Fibroblast of lung (primary cell): ENCODE measurements at regions not wholly inside any gene's neighbourhood (a gene's known extent, or its start where the extent isn't known, plus 50 kb on each side); places are given as distances from the start of the nearest gene placed in this dataset.
"Not testable (repeated sequence)": the region's sequence is repeated elsewhere in the genome, so short reads cannot be mapped to it uniquely, and the experiment has no call there.

Source experiments
- DNase-seq, 2 donors: peaks; one replicate each; pipeline versions ENCODE4 v3.0.0 to v3.0.0-alpha.2; 2010; ENCODE audit warnings: low read depth in 2 of 2
- H2AFZ ChIP-seq: 2 replicates; pipeline ENCODE4 v1.5.1; 2012; ENCODE audit warnings: low read length, control low read depth, inconsistent platforms
- H3K27ac ChIP-seq: 2 replicates; pipeline ENCODE4 v1.5.1; 2011; ENCODE audit warnings: low read length, control low read depth; ENCODE audit not compliant: insufficient read depth
- H3K27me3 ChIP-seq: 2 replicates; pipeline ENCODE4 v1.5.1; 2011; ENCODE audit warnings: mild to moderate bottlenecking, low read length; ENCODE audit not compliant: control insufficient read depth, insufficient read depth
- H3K36me3 ChIP-seq: 2 replicates; pipeline ENCODE4 v1.5.1; 2011; ENCODE audit warnings: low read length; ENCODE audit not compliant: control insufficient read depth, insufficient read depth
- H3K4me1 ChIP-seq: 2 replicates; pipeline ENCODE4 v1.5.1; 2011; ENCODE audit warnings: low read length; ENCODE audit not compliant: control insufficient read depth, insufficient read depth; ENCODE audit errors: extremely low read depth
- H3K4me2 ChIP-seq: 2 replicates; pipeline ENCODE4 v1.5.1; 2011; ENCODE audit warnings: low read length, control low read depth; ENCODE audit not compliant: insufficient read depth; ENCODE audit errors: extremely low read depth
- H3K4me3 ChIP-seq, 4 experiments: fragments of 200-600 bp in 1 of 4; sonication (generic) in 1 of 4; replicated peaks in 1 of 4; 2 replicates each; pipeline ENCODE4 v1.5.1; 2011 to 2016; ENCODE audit warnings: low read length in 4 of 4, low read depth in 3 of 4, mild to moderate bottlenecking in 3 of 4, control low read depth in 2 of 4, inconsistent platforms in 1 of 4, mixed read lengths in 1 of 4; ENCODE audit not compliant: insufficient read depth in 1 of 4; ENCODE audit errors: control extremely low read depth in 1 of 4
- H3K79me2 ChIP-seq: 2 replicates; pipeline ENCODE4 v1.5.1; 2012; ENCODE audit warnings: mild to moderate bottlenecking, low read length, inconsistent platforms; ENCODE audit not compliant: control insufficient read depth, insufficient read depth
- H3K9ac ChIP-seq: 2 replicates; pipeline ENCODE4 v1.5.1; 2011; ENCODE audit warnings: mild to moderate bottlenecking, low read length, control low read depth; ENCODE audit not compliant: insufficient read depth
- H3K9me3 ChIP-seq: 2 replicates; pipeline ENCODE4 v1.5.1; 2012; ENCODE audit warnings: low read depth, low read length; ENCODE audit not compliant: control insufficient read depth, insufficient read depth
- H4K20me1 ChIP-seq: 2 replicates; pipeline ENCODE4 v1.5.1; 2011; ENCODE audit warnings: low read length; ENCODE audit not compliant: control insufficient read depth, insufficient read depth; ENCODE audit errors: extremely low read depth
- CTCF ChIP-seq, 2 donors: IDR thresholded peaks in 1 of 2; conservative IDR thresholded peaks in 1 of 2; 1 replicate in 1 of 2; 2 replicates in 1 of 2; pipeline ENCODE4 v1.5.1; 2011 to 2012; ENCODE audit warnings: low read length in 2 of 2, control low read depth in 1 of 2, inconsistent platforms in 1 of 2, low read depth in 1 of 2, mild to moderate bottlenecking in 1 of 2
- EZH2 ChIP-seq: IDR thresholded peaks from 2 replicates; pipeline ENCODE4 v1.5.1; 2012; ENCODE audit warnings: low read length, control low read depth, mild to moderate bottlenecking; ENCODE audit errors: missing control alignments

GRCh38 chr4:69030326-69030725 is 65.9 kb upstream of the UGT2B7 start:
- H3K27ac ChIP-seq, result no peak overlapping the region
- DNase-seq, result no peak
- H4K20me1 ChIP-seq, result no peaks in the 10 kb centered on the region
- H3K4me2 ChIP-seq, result no peak overlapping the region
- no peaks in the 10 kb centered on the region for H3K27me3 ChIP-seq
- H3K4me3 ChIP-seq, result no peak overlapping the region
- no peaks in the 10 kb centered on the region for H3K9me3 ChIP-seq
- TF ChIP-seq EZH2 (no peak), CTCF (conservative IDR thresholded peaks at IDR 0.05 in 1 of 2, IDR thresholded peaks at IDR 0.05 in 1 of 2; ENCODE audit: low read depth in 1 of 2, low read length in 2 of 2) (no peak)
- H3K36me3 ChIP-seq, result no peaks in the 10 kb centered on the region
- no peaks in the 10 kb centered on the region for H3K79me2 ChIP-seq
- no peak overlapping the region for H3K9ac ChIP-seq
- no peak overlapping the region for H2AFZ ChIP-seq
- no peaks in the 10 kb centered on the region for H3K4me1 ChIP-seq

- no peak overlapping the region for H3K9ac ChIP-seq
- H3K4me2 ChIP-seq, result no peak overlapping the region
- no peaks in the 10 kb centered on the region for H3K27me3 ChIP-seq
- H3K4me3 ChIP-seq, result no peak overlapping the region
- H3K9me3 ChIP-seq, result no peaks in the 10 kb centered on the region
- no peak for TF ChIP-seq EZH2
- TF ChIP-seq CTCF (conservative IDR thresholded peaks at IDR 0.05 in 1 of 2, IDR thresholded peaks at IDR 0.05 in 1 of 2; ENCODE audit: low read depth in 1 of 2, low read length in 2 of 2), result no peak
- no peak overlapping the region for H2AFZ ChIP-seq
- H3K4me1 ChIP-seq, result no peaks in the 10 kb centered on the region
- no peak for DNase-seq
- no peaks in the 10 kb centered on the region for H3K79me2 ChIP-seq
- H3K36me3 ChIP-seq, result no peaks in the 10 kb centered on the region
- H3K27ac ChIP-seq, result no peak overlapping the region
- H4K20me1 ChIP-seq, result no peaks in the 10 kb centered on the region
These were observed 63.2 kb upstream of the UGT2B7 start for GRCh38 chr4:69032847-69033638.

GRCh38 chr4:69034315-69034740 is 61.9 kb upstream of the UGT2B7 start:
- not testable (repeated sequence) for H3K79me2 ChIP-seq, H3K9me3 ChIP-seq, H2AFZ ChIP-seq, H3K27ac ChIP-seq, H3K27me3 ChIP-seq, H3K4me3 ChIP-seq, H4K20me1 ChIP-seq, H3K4me1 ChIP-seq, H3K9ac ChIP-seq, H3K4me2 ChIP-seq, DNase-seq, H3K36me3 ChIP-seq
